GM06990 (cell line): ENCODE measurements at regions not wholly inside any gene's neighbourhood (a gene's known extent, or its start where the extent isn't known, plus 50 kb on each side); places are given as distances from the start of the nearest gene placed in this dataset.
"Not testable (repeated sequence)": the region's sequence is repeated elsewhere in the genome, so short reads cannot be mapped to it uniquely, and the experiment has no call there.

Experiments
- DNase-seq: peaks from one replicate; pipeline ENCODE4 v3.0.0-alpha.2; 2011; ENCODE audit not compliant: insufficient read length; ENCODE audit errors: extremely low read depth
- H3K27me3 ChIP-seq: replicated peaks from 2 replicates; pipeline ENCODE4 v1.6.0; 2011; ENCODE audit warnings: low read length; ENCODE audit not compliant: control insufficient read depth, insufficient read depth
- H3K36me3 ChIP-seq: 2 replicates; pipeline ENCODE4 v1.5.1; 2011; ENCODE audit warnings: low read length; ENCODE audit not compliant: control insufficient read depth, insufficient read depth
- H3K4me3 ChIP-seq: replicated peaks from 2 replicates; pipeline ENCODE4 v1.5.1; 2011; ENCODE audit warnings: low read depth, mild to moderate bottlenecking, control low read depth, low read length
- TF ChIP-seq, protein P1 (sequence below): IDR thresholded peaks from 2 replicates; pipeline ENCODE4 v1.5.1; 2011; ENCODE audit warnings: low read length, control low read depth, mild to moderate bottlenecking, inconsistent platforms; ENCODE audit not compliant: insufficient read depth, poor library complexity, severe bottlenecking

GRCh38 chr9:135173066-135173465 is 85.6 kb downstream of the OLFM1 start:
- H3K36me3 ChIP-seq, result no peaks in the 10 kb centered on the region
- H3K4me3 ChIP-seq, result no peak overlapping the region
- no peak for DNase-seq
- H3K27me3 ChIP-seq, result no peaks in the 10 kb centered on the region; the same call in 1 of the 2 replicates
- TF ChIP-seq, protein P1, sequence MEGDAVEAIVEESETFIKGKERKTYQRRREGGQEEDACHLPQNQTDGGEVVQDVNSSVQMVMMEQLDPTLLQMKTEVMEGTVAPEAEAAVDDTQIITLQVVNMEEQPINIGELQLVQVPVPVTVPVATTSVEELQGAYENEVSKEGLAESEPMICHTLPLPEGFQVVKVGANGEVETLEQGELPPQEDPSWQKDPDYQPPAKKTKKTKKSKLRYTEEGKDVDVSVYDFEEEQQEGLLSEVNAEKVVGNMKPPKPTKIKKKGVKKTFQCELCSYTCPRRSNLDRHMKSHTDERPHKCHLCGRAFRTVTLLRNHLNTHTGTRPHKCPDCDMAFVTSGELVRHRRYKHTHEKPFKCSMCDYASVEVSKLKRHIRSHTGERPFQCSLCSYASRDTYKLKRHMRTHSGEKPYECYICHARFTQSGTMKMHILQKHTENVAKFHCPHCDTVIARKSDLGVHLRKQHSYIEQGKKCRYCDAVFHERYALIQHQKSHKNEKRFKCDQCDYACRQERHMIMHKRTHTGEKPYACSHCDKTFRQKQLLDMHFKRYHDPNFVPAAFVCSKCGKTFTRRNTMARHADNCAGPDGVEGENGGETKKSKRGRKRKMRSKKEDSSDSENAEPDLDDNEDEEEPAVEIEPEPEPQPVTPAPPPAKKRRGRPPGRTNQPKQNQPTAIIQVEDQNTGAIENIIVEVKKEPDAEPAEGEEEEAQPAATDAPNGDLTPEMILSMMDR, result no peak

DNA sequence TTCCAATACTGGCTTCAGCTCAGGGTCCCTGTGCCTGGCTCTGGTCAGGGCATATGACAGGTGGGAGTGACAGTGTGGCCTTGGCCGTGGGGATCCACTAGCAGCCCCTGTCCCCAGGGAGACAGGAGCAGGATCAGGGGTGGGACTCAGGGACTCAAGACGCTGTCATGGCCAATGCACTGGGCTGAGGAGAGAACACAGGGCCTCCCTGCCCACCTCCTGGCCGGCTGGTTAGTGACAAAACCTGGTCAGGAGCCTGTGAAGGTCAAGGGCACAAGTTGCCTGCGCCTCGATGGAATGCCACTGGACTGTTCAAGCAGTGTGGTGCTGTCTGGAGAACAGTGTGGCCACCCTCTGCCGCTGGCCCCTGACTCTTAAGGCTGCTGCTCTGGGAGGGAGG is 86.8 kb downstream of the OLFM1 start:
- TF ChIP-seq, protein P1, result no peak

DNA sequence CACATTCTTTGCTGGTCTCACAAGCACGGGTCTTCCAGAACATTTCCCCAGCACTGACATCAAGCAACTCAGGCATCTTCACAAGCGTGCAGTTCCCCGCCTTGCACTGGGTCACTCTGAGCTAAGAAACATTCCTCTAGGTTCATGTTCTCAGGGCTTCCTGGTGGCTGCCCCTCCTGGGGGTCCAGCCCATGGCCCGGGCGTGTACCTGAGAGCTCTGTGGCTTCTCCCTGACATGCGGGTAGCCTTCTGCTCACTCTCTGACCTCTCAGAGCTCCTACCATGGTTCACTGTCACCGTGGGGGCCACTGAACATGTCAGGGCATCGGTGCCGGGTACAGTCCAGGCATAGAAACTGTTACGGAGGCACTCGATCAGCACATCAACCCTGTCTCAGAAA is 87.5 kb downstream of the OLFM1 start:
- no peak for DNase-seq
- TF ChIP-seq, protein P1, result no peak
- Histone ChIP-seq H3K27me3 (no peaks in the 10 kb centered on the region; the same call in none of the 2 replicates), H3K36me3 (no peaks in the 10 kb centered on the region), H3K4me3 (no peak overlapping the region)

More for the DNA sequence above, 86.8 kb downstream of the OLFM1 start:
- DNase-seq, result no peak
- no peaks in the 10 kb centered on the region for H3K36me3 ChIP-seq
- no peak overlapping the region for H3K4me3 ChIP-seq
- no peaks in the 10 kb centered on the region; the same call in none of the 2 replicates for H3K27me3 ChIP-seq

- Histone ChIP-seq H3K36me3 (no peaks in the 10 kb centered on the region), H3K27me3 (no peaks in the 10 kb centered on the region; the same call in none of the 2 replicates), H3K4me3 (no peak overlapping the region)
- TF ChIP-seq, protein P1, result no peak
- no peak for DNase-seq
Measured at GRCh38 chr9:135176284-135176683, 88.8 kb downstream of the OLFM1 start.

DNA sequence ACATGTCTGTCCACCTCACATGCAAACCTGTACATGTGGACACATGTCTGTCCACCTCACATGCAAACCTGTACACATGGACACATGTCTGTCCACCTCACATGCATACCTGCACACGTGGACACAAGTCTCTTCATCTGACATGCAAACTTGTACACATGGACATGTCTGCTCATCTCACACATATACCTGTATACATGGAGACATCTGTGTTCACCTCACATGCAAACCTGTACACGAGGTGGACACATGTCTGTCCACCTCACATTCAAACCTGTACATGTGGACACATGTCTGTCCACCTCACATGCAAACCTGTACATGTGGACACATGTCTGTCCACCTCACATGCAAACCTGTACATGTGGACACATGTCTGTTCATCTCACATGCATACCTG is 90.1 kb downstream of the OLFM1 start:
- not testable (repeated sequence) for DNase-seq, H3K36me3 ChIP-seq, H3K27me3 ChIP-seq, H3K4me3 ChIP-seq

- TF ChIP-seq, protein P1, result no peak
- Histone ChIP-seq H3K27me3 (no peaks in the 10 kb centered on the region; the same call in none of the 2 replicates), H3K4me3 (no peak overlapping the region), H3K36me3 (no peaks in the 10 kb centered on the region)
- no peak for DNase-seq
Measured at GRCh38 chr9:135178498-135178897, 91.0 kb downstream of the OLFM1 start.
